Neutrophil (primary cell): ENCODE measurements at regions not wholly inside any gene's neighbourhood (a gene's known extent, or its start where the extent isn't known, plus 50 kb on each side); places are given as distances from the start of the nearest gene placed in this dataset.

Experiments
- H3K27ac ChIP-seq: fragments of 200-600 bp; sonication (generic); 2 replicates; pipeline ENCODE4 v1.5.1; 2016; ENCODE audit warnings: mild to moderate bottlenecking, moderate library complexity
- H3K27me3 ChIP-seq: fragments of 200-600 bp; sonication (generic); 2 replicates; pipeline ENCODE4 v1.6.0; 2016; ENCODE audit warnings: mild to moderate bottlenecking
- H3K36me3 ChIP-seq: fragments of 200-600 bp; sonication (generic); 2 replicates; pipeline ENCODE4 v1.5.1; 2017
- H3K4me1 ChIP-seq, 2 experiments: fragments of 200-600 bp in 1 of 2; sonication (generic) in 1 of 2; 1 replicate in 1 of 2; 2 replicates in 1 of 2; pipeline versions ENCODE4 v1.5.1 to v1.6.1; 2013 to 2016; ENCODE audit warnings: low read depth in 1 of 2, low read length in 1 of 2, mild to moderate bottlenecking in 1 of 2, moderate library complexity in 1 of 2; ENCODE audit not compliant: control insufficient read depth in 1 of 2, insufficient read depth in 1 of 2
- H3K4me3 ChIP-seq, 2 experiments: fragments of 200-600 bp in 1 of 2; sonication (generic) in 1 of 2; 1 replicate in 1 of 2; 2 replicates in 1 of 2; pipeline ENCODE4 v1.5.1; 2013 to 2016; ENCODE audit warnings: low read depth in 1 of 2, low read length in 1 of 2, mild to moderate bottlenecking in 1 of 2, moderate library complexity in 1 of 2
- H3K9me3 ChIP-seq: fragments of 200-600 bp; sonication (generic); 2 replicates; pipeline ENCODE4 v1.5.1; 2016
- TF ChIP-seq, protein P1 (sequence below): fragments of 200-600 bp; sonication (generic); IDR thresholded peaks from 2 replicates; pipeline ENCODE4 v1.5.1; 2016; ENCODE audit warnings: antibody characterized with exemption

GRCh38 chr3:20668411-20668810 lies 482.4 kb upstream of the SGO1 start:
- no peaks in the 10 kb centered on the region for H3K9me3 ChIP-seq
- TF ChIP-seq, protein P1, sequence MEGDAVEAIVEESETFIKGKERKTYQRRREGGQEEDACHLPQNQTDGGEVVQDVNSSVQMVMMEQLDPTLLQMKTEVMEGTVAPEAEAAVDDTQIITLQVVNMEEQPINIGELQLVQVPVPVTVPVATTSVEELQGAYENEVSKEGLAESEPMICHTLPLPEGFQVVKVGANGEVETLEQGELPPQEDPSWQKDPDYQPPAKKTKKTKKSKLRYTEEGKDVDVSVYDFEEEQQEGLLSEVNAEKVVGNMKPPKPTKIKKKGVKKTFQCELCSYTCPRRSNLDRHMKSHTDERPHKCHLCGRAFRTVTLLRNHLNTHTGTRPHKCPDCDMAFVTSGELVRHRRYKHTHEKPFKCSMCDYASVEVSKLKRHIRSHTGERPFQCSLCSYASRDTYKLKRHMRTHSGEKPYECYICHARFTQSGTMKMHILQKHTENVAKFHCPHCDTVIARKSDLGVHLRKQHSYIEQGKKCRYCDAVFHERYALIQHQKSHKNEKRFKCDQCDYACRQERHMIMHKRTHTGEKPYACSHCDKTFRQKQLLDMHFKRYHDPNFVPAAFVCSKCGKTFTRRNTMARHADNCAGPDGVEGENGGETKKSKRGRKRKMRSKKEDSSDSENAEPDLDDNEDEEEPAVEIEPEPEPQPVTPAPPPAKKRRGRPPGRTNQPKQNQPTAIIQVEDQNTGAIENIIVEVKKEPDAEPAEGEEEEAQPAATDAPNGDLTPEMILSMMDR: no peak
- H3K27ac ChIP-seq: no peak overlapping the region
- no peaks in the 10 kb centered on the region for H3K36me3 ChIP-seq
- H3K4me3 ChIP-seq: no peak overlapping the region
- H3K27me3 ChIP-seq: no peaks in the 10 kb centered on the region
- H3K4me1 ChIP-seq: no peaks in the 10 kb centered on the region

DNA sequence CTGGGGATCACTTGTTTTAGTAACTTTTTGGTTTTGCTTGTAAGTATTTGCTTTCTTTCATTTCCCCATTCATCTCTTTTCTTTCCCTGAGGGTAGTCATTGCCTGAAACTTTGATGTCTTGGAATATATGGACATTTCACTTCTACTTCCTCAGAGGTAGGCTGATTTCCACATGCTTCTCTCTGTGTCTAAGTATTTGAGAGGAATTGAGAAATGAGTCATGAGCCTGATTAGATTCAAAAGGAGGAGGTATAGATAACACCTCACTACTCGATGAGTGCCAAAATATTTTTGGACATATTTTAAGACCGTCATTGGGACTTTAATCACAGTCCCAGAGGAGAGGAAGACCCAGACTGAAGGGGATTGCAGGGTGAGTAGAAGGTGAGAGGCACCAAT lies 480.1 kb upstream of the SGO1 start:
- Histone ChIP-seq H3K36me3 (no peaks in the 10 kb centered on the region), H3K27me3 (no peaks in the 10 kb centered on the region), H3K4me3 (no peak overlapping the region), H3K27ac (no peak overlapping the region), H3K9me3 (no peaks in the 10 kb centered on the region), H3K4me1 (no peaks in the 10 kb centered on the region)
- TF ChIP-seq, protein P1: no peak

DNA sequence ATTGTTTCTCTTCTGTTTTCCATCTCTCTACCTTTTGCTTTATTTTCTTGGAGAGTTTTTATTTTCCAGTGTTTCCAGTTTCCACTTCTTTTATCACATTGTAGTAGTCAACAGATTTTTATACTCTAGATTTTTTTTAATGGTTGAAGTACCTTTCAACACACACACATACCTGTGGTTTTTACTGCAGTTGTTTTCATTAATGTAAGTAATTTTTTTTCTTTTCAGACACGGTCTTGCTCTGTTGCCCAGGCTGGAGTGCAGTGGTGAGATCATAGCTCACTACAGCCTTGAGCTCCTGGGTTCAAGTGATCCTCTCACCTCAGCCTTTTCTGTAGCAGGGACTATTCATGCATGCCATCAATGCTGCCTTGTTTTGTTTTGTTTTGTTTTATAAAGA lies 472.5 kb upstream of the SGO1 start:
- Histone ChIP-seq H3K4me3 (no peak overlapping the region), H3K27ac (no peak overlapping the region), H3K36me3 (no peaks in the 10 kb centered on the region), H3K9me3 (peaks cover 2% of the 10 kb centered on the region), H3K27me3 (no peaks in the 10 kb centered on the region), H3K4me1 (no peaks in the 10 kb centered on the region)
- TF ChIP-seq, protein P1: no peak

- Histone ChIP-seq H3K4me1 (no peaks in the 10 kb centered on the region), H3K9me3 (peaks cover 2% of the 10 kb centered on the region), H3K4me3 (no peak overlapping the region), H3K36me3 (no peaks in the 10 kb centered on the region), H3K27ac (no peak overlapping the region), H3K27me3 (no peaks in the 10 kb centered on the region)
- TF ChIP-seq, protein P1: no peak
Measured at GRCh38 chr3:20657560-20657959, 471.6 kb upstream of the SGO1 start.

DNA sequence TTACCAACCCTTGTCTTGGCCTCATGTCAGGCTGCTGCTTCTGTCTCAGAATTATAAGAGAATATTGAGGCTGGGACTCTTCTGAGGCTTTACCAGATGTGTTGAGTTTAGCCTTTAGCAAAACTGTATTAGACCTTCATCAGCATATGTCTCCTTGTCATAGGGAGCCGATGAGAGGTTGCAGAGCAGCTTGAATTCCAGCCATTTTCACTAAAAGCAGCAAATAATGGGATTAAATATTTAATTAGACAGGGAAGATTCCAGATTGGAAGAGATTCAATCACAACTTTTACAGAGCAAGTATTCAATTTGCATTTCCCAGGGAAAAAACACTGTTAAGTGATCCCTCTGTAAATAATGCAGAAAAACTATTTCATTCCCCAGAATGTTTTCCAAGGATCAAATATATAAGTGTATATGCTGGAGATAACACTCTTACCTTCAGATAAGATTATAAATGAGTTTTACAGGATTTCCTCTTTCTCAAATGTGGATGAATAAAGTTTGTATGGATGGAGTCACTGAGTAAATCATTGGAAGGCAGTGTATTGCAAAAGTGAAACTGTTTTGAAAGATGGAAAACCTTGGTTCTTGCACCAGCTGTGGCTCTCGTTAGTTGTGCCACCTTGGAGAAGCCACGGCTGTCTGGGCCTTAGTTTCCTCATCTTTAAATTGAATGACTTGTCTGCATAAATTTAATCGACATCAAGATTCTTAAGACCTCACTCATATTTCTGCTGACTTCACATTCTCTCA lies 466.4 kb upstream of the SGO1 start:
- no peaks in the 10 kb centered on the region for H3K36me3 ChIP-seq
- no peak overlapping the region for H3K4me3 ChIP-seq
- H3K27me3 ChIP-seq: no peaks in the 10 kb centered on the region
- TF ChIP-seq, protein P1: no peak
- H3K9me3 ChIP-seq: peaks cover 8% of the 10 kb centered on the region
- H3K4me1 ChIP-seq: no peaks in the 10 kb centered on the region
- no peak overlapping the region for H3K27ac ChIP-seq
